MCF 10A (cell line): ENCODE measurements at regions not wholly inside any gene's neighbourhood (a gene's known extent, or its start where the extent isn't known, plus 50 kb on each side); places are given as distances from the start of the nearest gene placed in this dataset.

Experiments used
- BruUV-seq: library from RNA; stranded (reverse); fragments of 400-500 nt; replicated peaks from 2 replicates; lab custom pipeline; 2021; lab: Mats Ljungman, UMichigan
- CTCF ChIA-PET: fragments of 300-600 bp; sonication (Branson Sonifier 250); formaldehyde crosslinking; extraction: SDS; loops from one replicate; lab custom pipeline; 2021; ENCODE audit warnings: antibody characterized with exemption, inconsistent platforms; lab: Yijun Ruan, JAX
- POLR2A ChIA-PET: fragments of 300-600, 350-650 bp; sonication (Branson Sonifier 250); formaldehyde crosslinking; extraction: SDS; loops from one replicate; lab custom pipeline; 2020; ENCODE audit warnings: antibody characterized with exemption, inconsistent platforms; lab: Yijun Ruan, JAX
- DNase-seq: peaks from one replicate; pipeline ENCODE4 v3.0.0-alpha.2; 2018; ENCODE audit not compliant: unreplicated experiment
- H3K27ac Mint-ChIP-seq: one replicate; pipeline ENCODE4 v1.8.0; 2022; ENCODE audit warnings: mild to moderate bottlenecking, low read depth, mixed read lengths; ENCODE audit not compliant: unreplicated experiment
- H3K27me3 Mint-ChIP-seq: one replicate; pipeline ENCODE4 v1.8.0; 2022; ENCODE audit warnings: mixed read lengths; ENCODE audit not compliant: insufficient read depth, unreplicated experiment
- H3K36me3 Mint-ChIP-seq: one replicate; pipeline ENCODE4 v1.8.0; 2022; ENCODE audit warnings: mild to moderate bottlenecking, moderate library complexity, mixed read lengths; ENCODE audit not compliant: insufficient read depth, unreplicated experiment
- H3K4me1 Mint-ChIP-seq: one replicate; pipeline ENCODE4 v1.8.0; 2022; ENCODE audit warnings: mixed read lengths; ENCODE audit not compliant: insufficient read depth, unreplicated experiment
- H3K4me3 Mint-ChIP-seq: one replicate; pipeline ENCODE4 v1.8.0; 2022; ENCODE audit warnings: mild to moderate bottlenecking, moderate library complexity, mixed read lengths; ENCODE audit not compliant: unreplicated experiment
- H3K9me3 Mint-ChIP-seq: one replicate; pipeline ENCODE4 v1.8.0; 2022; ENCODE audit warnings: mixed read lengths; ENCODE audit not compliant: unreplicated experiment
- intact Hi-C: fragments of 100-400 bp; cut with micrococcal nuclease; formaldehyde crosslinking; loops from 2 replicates; pipeline ENCODE4 v1.14.1; 2022
- TF ChIP-seq, protein P1 (sequence below): fragments of 200-600 bp; IDR thresholded peaks from one replicate; pipeline ENCODE4 v1.8.0; 2022; ENCODE audit warnings: antibody characterized with exemption, mild to moderate bottlenecking; ENCODE audit not compliant: unreplicated experiment

DNA sequence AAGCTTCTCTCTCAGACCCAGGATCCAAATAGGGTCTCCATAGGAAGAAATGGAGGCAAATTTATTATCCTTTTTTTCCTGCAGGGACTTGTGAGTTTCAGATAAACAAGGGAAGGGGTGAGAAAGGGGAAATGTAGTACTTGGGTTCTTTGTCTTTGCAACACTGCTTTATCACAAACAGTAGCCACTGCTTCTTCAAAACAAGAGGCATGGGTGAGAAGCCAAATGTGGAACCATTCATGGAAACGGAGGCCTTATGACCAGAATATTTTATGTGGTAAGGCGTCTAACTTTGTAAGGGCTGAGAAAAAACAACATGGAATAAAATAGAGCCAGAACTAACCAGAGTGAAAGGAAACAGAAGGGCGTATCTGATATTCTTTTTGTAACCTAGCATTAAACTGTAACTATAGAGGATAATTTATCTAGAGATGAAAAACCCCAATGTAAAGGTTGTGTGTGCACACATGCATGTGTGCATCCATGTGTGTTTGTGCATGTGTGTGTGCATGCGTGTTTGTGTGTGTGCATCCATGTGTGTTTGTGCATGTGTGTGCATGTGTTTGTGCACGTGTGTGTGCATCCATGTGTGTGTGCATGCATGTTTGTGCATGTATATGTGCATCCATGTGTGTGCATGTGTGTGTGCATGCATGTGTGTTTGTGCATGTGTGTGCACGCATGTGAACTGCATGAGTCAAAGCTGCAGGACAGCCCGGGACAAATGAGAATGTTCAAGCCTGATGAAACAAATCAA is 143.3 kb upstream of the SMLR1 start:
- Mint-ChIP-seq H3K36me3 (no peaks in the 10 kb centered on the region), H3K9me3 (no peaks in the 10 kb centered on the region), H3K4me3 (no peak overlapping the region), H3K27ac (no peak overlapping the region), H3K4me1 (peaks cover 5% of the 10 kb centered on the region), H3K27me3 (no peaks in the 10 kb centered on the region)
- ChIA-PET POLR2A (interaction anchor here (0.6 to 1.0 kb wide), 2 partner anchors 10 to 743 kb away, joined by 3 read pairs; no protein-coding TSS in a partner anchor), CTCF (interaction anchor here (0.6 to 1.7 kb wide), 5 partner anchors 12 to 351 kb away, joined by 3 to 6 read pairs (median 3); no protein-coding TSS in a partner anchor)
- no TSS peak for BruUV-seq
- intact Hi-C loops, result no loop called here
- TF ChIP-seq, protein P1, sequence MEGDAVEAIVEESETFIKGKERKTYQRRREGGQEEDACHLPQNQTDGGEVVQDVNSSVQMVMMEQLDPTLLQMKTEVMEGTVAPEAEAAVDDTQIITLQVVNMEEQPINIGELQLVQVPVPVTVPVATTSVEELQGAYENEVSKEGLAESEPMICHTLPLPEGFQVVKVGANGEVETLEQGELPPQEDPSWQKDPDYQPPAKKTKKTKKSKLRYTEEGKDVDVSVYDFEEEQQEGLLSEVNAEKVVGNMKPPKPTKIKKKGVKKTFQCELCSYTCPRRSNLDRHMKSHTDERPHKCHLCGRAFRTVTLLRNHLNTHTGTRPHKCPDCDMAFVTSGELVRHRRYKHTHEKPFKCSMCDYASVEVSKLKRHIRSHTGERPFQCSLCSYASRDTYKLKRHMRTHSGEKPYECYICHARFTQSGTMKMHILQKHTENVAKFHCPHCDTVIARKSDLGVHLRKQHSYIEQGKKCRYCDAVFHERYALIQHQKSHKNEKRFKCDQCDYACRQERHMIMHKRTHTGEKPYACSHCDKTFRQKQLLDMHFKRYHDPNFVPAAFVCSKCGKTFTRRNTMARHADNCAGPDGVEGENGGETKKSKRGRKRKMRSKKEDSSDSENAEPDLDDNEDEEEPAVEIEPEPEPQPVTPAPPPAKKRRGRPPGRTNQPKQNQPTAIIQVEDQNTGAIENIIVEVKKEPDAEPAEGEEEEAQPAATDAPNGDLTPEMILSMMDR, result no peak
- no peak for DNase-seq

DNA sequence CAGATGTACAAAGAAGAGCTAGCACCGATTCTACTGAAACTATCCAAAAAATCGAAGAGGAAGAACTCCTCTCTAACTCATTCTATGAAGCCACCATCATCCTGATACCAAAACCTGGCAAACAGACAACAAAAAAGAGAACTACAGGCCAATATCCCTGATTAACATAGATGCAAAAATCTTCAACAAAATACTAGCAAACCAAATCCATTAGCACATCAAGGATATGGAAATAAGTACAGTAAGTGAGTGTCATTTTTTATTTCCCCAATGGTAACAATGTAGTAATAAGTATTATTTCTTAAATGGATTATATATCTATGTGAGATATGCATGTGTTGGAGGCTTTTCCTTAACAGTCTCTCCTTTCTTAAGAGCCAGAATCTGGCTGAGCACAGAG is 134.5 kb upstream of the SMLR1 start:
- H3K27ac Mint-ChIP-seq, result no peak overlapping the region
- no peak overlapping the region for H3K4me3 Mint-ChIP-seq
- DNase-seq, result no peak
- no peaks in the 10 kb centered on the region for H3K27me3 Mint-ChIP-seq
- ChIA-PET CTCF (interaction anchor here (2.3 kb wide), 1 partner anchor 370 kb away, joined by 8 read pairs; no protein-coding TSS in a partner anchor), POLR2A (interaction anchor here (1.5 kb wide), 1 partner anchor 9 kb away, joined by 3 read pairs; no protein-coding TSS in a partner anchor)
- no TSS peak for BruUV-seq
- TF ChIP-seq, protein P1, result no peak
- intact Hi-C loops, result no loop called here
- H3K4me1 Mint-ChIP-seq, result no peaks in the 10 kb centered on the region
- no peaks in the 10 kb centered on the region for H3K36me3 Mint-ChIP-seq
- no peaks in the 10 kb centered on the region for H3K9me3 Mint-ChIP-seq

DNA sequence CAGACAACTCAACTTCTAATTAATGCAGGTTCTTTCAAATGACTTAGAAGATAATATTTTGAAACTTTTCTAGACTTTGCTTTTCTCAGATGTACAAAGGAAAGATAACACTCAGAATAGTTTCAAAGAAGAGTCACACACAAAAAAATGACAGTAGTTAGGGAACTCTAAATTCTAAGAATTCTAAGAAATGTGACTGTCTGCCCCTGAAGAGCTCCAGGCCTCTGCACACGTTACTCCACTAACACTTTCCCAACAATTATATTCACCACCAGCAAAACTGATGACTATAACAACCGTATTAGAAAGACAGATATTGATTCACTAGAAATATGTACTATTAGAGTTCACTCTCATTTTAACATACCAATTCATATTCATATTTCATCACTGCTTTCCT is 133.3 kb upstream of the SMLR1 start:
- TF ChIP-seq, protein P1, result no peak
- ChIA-PET POLR2A (interaction anchor here (1.5 kb wide), 1 partner anchor 11 kb away, joined by 3 read pairs; no protein-coding TSS in a partner anchor), CTCF (interaction anchor here (0.7 to 2.3 kb wide), 4 partner anchors 344 to 576 kb away, joined by 3 to 8 read pairs (median 3); no protein-coding TSS in a partner anchor)
- H3K4me1 Mint-ChIP-seq, result no peaks in the 10 kb centered on the region
- H3K9me3 Mint-ChIP-seq, result no peaks in the 10 kb centered on the region
- no peaks in the 10 kb centered on the region for H3K36me3 Mint-ChIP-seq
- no peaks in the 10 kb centered on the region for H3K27me3 Mint-ChIP-seq
- no peak overlapping the region for H3K27ac Mint-ChIP-seq
- BruUV-seq, result no TSS peak
- H3K4me3 Mint-ChIP-seq, result no peak overlapping the region
- intact Hi-C loops, result no loop called here
- DNase-seq, result no peak

DNA sequence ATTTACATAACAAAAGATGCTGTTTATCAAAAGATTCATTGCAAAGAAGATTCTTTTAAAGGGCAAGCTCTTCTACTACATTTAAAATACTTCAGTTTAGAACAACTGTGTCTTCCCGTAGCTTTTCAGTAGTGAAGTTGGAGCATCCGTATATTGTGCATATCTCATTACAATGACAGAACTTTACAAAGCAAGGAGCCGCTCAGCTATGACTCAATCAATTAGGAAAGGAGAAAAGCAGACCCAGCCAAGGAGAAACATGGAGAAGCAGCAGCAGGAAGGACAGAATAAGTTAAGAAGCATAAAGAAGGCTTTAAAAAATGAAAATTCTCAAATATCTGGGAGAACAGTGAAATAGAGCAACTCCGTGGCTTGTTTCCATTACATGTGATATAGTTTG is 132.6 kb upstream of the SMLR1 start:
- POLR2A ChIA-PET, result no interaction called here
- no peaks in the 10 kb centered on the region for H3K27me3 Mint-ChIP-seq
- TF ChIP-seq, protein P1, result no peak
- no peaks in the 10 kb centered on the region for H3K4me1 Mint-ChIP-seq
- CTCF ChIA-PET, result interaction anchor here (0.7 to 2.3 kb wide), 3 partner anchors 344 to 577 kb away, joined by 3 to 8 read pairs (median 3); no protein-coding TSS in a partner anchor
- no peak overlapping the region for H3K4me3 Mint-ChIP-seq
- no peaks in the 10 kb centered on the region for H3K36me3 Mint-ChIP-seq
- no peak overlapping the region for H3K27ac Mint-ChIP-seq
- intact Hi-C loops, result no loop called here
- no peak for DNase-seq
- BruUV-seq, result no TSS peak
- H3K9me3 Mint-ChIP-seq, result no peaks in the 10 kb centered on the region
